A673 (cell line): ENCODE measurements at regions not wholly inside any gene's neighbourhood (a gene's known extent, or its start where the extent isn't known, plus 50 kb on each side); places are given as distances from the start of the nearest gene placed in this dataset.
A peak's percentile ranks its signal among the peaks of the same experiment; 100 is the strongest.

ENCODE experiments used
- BruUV-seq: library from RNA; stranded (reverse); fragments of 400-500 nt; replicated peaks from 2 replicates; lab custom pipeline; 2021; lab: Mats Ljungman, UMichigan
- CTCF ChIA-PET: fragments of 300-600 bp; sonication (Branson Sonifier 250); formaldehyde crosslinking; loops from one replicate; lab custom pipeline; 2022; ENCODE audit warnings: antibody characterized with exemption; lab: Charles Lee
- POLR2A ChIA-PET: fragments of 300-600 bp; sonication (Branson Sonifier 250); formaldehyde crosslinking; loops from one replicate; lab custom pipeline; 2022; ENCODE audit warnings: antibody characterized with exemption; ENCODE audit not compliant: low non-redundant PET; lab: Charles Lee
- DNase-seq: peaks from one replicate; pipeline ENCODE4 v3.0.0-alpha.2; 2015; ENCODE audit warnings: low spot score
- H3K27ac ChIP-seq: fragments of 200-600 bp; sonication (generic); 2 replicates; pipeline ENCODE4 v1.5.1; 2016; ENCODE audit warnings: mixed run types, low read depth, mild to moderate bottlenecking, mixed read lengths, antibody characterized with exemption, low read length; ENCODE audit not compliant: poor library complexity, severe bottlenecking
- H3K27me3 ChIP-seq: fragments of 200-600 bp; sonication (generic); replicated peaks from 2 replicates; pipeline ENCODE4 v1.6.1; 2017; ENCODE audit warnings: mixed run types, low read depth, mild to moderate bottlenecking, mixed read lengths, antibody characterized with exemption, low read length; ENCODE audit not compliant: insufficient read depth, poor library complexity
- H3K36me3 ChIP-seq: fragments of 200-600 bp; sonication (generic); 2 replicates; pipeline ENCODE4 v1.6.1; 2016; ENCODE audit warnings: mixed run types, mild to moderate bottlenecking, mixed read lengths, antibody characterized with exemption, low read length; ENCODE audit not compliant: insufficient read depth, poor library complexity, severe bottlenecking
- H3K4me1 ChIP-seq: fragments of 200-600 bp; sonication (generic); 2 replicates; pipeline ENCODE4 v1.6.1; 2017; ENCODE audit warnings: mixed run types, mild to moderate bottlenecking, mixed read lengths, antibody characterized with exemption, low read length; ENCODE audit not compliant: insufficient read depth, poor library complexity, severe bottlenecking
- H3K4me3 ChIP-seq: fragments of 200-600 bp; sonication (generic); 2 replicates; pipeline ENCODE4 v1.5.1; 2016; ENCODE audit warnings: low read depth, mixed run types, mild to moderate bottlenecking, mixed read lengths, low read length; ENCODE audit not compliant: poor library complexity, severe bottlenecking
- H3K9me3 ChIP-seq: fragments of 200-600 bp; sonication (generic); 2 replicates; pipeline ENCODE4 v1.6.1; 2016; ENCODE audit warnings: mixed run types, low read depth, mild to moderate bottlenecking, mixed read lengths, antibody characterized with exemption, low read length; ENCODE audit not compliant: poor library complexity, severe bottlenecking
- CTCF ChIP-seq: fragments of 300-800, 200-600 bp; sonication (generic); conservative IDR thresholded peaks from 2 replicates; pipeline ENCODE4 v1.5.1; 2017; ENCODE audit warnings: low read depth, mild to moderate bottlenecking, antibody characterized with exemption, low read length, moderate library complexity, mixed read lengths
- EZH2 ChIP-seq: fragments of 200-600 bp; sonication (generic); IDR thresholded peaks from 2 replicates; pipeline ENCODE4 v1.6.1; 2017; ENCODE audit warnings: borderline replicate concordance, low read depth, mild to moderate bottlenecking, mixed read lengths, antibody characterized with exemption, low read length; ENCODE audit not compliant: poor library complexity, severe bottlenecking
- intact Hi-C: fragments of 100-400 bp; cut with micrococcal nuclease; formaldehyde crosslinking; loops from one replicate; pipeline ENCODE4 v1.10.0; 2022; ENCODE audit not compliant: unreplicated experiment

DNA sequence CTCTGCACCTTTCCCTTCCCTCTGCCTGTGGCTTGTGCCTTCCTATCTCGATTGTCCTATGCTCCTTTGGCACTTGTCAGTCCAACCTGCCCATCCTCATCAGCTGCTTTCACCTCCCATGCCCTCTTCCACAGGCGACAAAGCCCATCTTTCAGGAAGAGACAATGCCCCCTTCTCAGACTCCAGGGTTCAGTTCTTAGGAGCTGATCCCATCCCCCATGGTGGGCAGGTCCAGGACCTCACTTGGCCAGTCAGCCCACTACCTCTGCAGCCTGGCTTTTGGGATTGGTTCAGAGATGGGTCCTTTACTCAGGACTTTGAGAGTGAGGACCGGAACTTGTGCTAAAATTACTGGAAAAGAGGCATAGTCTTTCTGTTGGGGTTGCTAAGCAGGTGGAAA is 74.0 kb upstream of the NANOS1 start:
- no peaks in the 10 kb centered on the region for H3K27me3 ChIP-seq

DNA sequence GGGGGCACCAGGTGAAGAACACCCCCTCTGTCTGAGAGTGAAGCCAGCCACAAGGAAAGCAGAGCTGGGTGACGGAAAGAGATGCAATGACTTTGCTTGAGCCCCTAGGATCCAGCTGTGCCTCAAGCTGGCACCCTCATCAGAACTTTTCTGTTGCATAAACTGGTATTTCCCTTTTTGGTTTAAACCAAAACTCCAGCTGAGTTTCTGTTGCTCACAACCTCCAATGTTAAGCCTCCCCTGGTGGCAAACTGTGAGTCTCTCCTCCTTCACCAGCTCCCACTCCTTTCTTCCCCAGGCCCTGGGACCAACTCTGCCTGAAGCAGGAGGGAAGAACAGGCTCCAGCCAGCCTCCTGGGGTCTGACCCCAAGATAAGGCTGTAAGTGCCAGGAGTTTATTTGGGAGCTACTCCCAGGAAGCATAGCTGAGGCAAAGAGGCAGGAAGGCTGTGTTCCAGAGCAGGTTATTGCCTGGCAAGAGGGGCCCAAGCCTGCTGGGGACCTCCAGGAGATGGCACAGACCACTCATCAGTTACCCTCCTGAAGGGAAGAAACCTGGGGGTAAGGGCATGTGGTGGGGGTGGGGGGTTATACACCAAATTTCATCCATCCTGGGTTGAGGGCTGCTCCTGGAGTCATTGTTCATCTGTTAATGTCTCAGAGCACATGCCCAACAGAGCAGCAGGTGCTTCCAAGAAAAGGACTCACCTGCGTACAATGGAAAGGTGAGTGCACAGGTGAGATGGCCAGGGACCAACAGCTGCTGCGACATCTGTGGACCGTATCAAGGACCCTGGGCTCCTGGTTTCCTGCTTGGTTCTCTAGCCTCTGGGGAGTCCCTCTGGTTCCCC is 73.3 kb upstream of the NANOS1 start:
- intact Hi-C loops: no loop called here

More for the DNA sequence above, 74.0 kb upstream of the NANOS1 start:
- CTCF ChIA-PET: no interaction called here
- H3K9me3 ChIP-seq: no peaks in the 10 kb centered on the region
- no peak for TF ChIP-seq CTCF
- no peak for TF ChIP-seq EZH2
- no peak overlapping the region for H3K4me3 ChIP-seq
- H3K36me3 ChIP-seq: no peaks in the 10 kb centered on the region
- BruUV-seq: no TSS peak
- no peak overlapping the region for H3K27ac ChIP-seq
- H3K4me1 ChIP-seq: peaks cover 10% of the 10 kb centered on the region
- POLR2A ChIA-PET: no interaction called here
- no peak for DNase-seq
- intact Hi-C loops: no loop called here

GRCh38 chr10:118956802-118957442 is 72.6 kb upstream of the NANOS1 start:
- ChIA-PET CTCF (no interaction called here), POLR2A (no interaction called here)
- Histone ChIP-seq H3K9me3 (no peaks in the 10 kb centered on the region), H3K27me3 (no peaks in the 10 kb centered on the region), H3K36me3 (no peaks in the 10 kb centered on the region), H3K27ac (no peak overlapping the region), H3K4me1 (no peaks in the 10 kb centered on the region), H3K4me3 (no peak overlapping the region)
- no peak for DNase-seq
- intact Hi-C loops: no loop called here
- TF ChIP-seq CTCF: no peak
- BruUV-seq: no TSS peak

More for the DNA sequence above, 73.3 kb upstream of the NANOS1 start:
- BruUV-seq: no TSS peak
- H3K4me3 ChIP-seq: no peak overlapping the region
- H3K27ac ChIP-seq: no peak overlapping the region
- peaks cover 3% of the 10 kb centered on the region for H3K4me1 ChIP-seq
- no peaks in the 10 kb centered on the region for H3K36me3 ChIP-seq
- peak; percentile 10 for DNase-seq
- POLR2A ChIA-PET: no interaction called here
- no peak for TF ChIP-seq EZH2
- no peak for TF ChIP-seq CTCF
- H3K9me3 ChIP-seq: no peaks in the 10 kb centered on the region
- CTCF ChIA-PET: no interaction called here
- H3K27me3 ChIP-seq: no peaks in the 10 kb centered on the region
